HG03432 (cell line): ENCODE measurements at regions not wholly inside any gene's neighbourhood (a gene's known extent, or its start where the extent isn't known, plus 50 kb on each side); places are given as distances from the start of the nearest gene placed in this dataset.
A peak's percentile ranks its signal among the peaks of the same experiment; 100 is the strongest.

Experiments
- ATAC-seq: cut with Tn5 transposase; IDR thresholded peaks from one replicate; pipeline ENCODE4 v1.9.1; 2021; ENCODE audit warnings: mild to moderate bottlenecking, moderate library complexity; ENCODE audit not compliant: unreplicated experiment

- ATAC-seq, result no peak
Measured at GRCh38 chr6:44062771-44063560, 64.3 kb downstream of the MRPL14 start.

GRCh38 chr6:44062105-44062770, 65.0 kb downstream of the MRPL14 start:
- no peak for ATAC-seq

- ATAC-seq, result no peak
Measured at GRCh38 chr6:44061375-44062104, 65.7 kb downstream of the MRPL14 start.

- no peak for ATAC-seq
Measured at GRCh38 chr6:44060612-44061374, 66.5 kb downstream of the MRPL14 start.

GRCh38 chr6:44059359-44060346, 67.6 kb downstream of the MRPL14 start:
- no peak for ATAC-seq

GRCh38 chr6:44058617-44059358, 68.5 kb downstream of the MRPL14 start:
- peak; percentile 88 for ATAC-seq

GRCh38 chr6:44057931-44058616, 69.2 kb downstream of the MRPL14 start:
- ATAC-seq, result no peak

GRCh38 chr6:44057238-44057930, 69.9 kb downstream of the MRPL14 start:
- no peak for ATAC-seq

GRCh38 chr6:44056392-44057237, 70.6 kb downstream of the MRPL14 start:
- no peak for ATAC-seq

- no peak for ATAC-seq
Measured at GRCh38 chr6:44054721-44055559, 72.3 kb downstream of the MRPL14 start.

- no peak for ATAC-seq
Measured at GRCh38 chr6:44053760-44054556, 73.3 kb downstream of the MRPL14 start.

GRCh38 chr6:44053106-44053756, 74.0 kb downstream of the MRPL14 start:
- no peak for ATAC-seq

- no peak for ATAC-seq
Measured at GRCh38 chr6:44052419-44053023, 74.7 kb downstream of the MRPL14 start.

GRCh38 chr6:44051515-44051914, 75.7 kb downstream of the MRPL14 start:
- ATAC-seq, result no peak
